GM18502 (cell line): ENCODE measurements at regions not wholly inside any gene's neighbourhood (a gene's known extent, or its start where the extent isn't known, plus 50 kb on each side); places are given as distances from the start of the nearest gene placed in this dataset.
A peak's percentile ranks its signal among the peaks of the same experiment; 100 is the strongest.

Experiments used
- ATAC-seq: cut with Tn5 transposase; IDR thresholded peaks from one replicate; pipeline ENCODE4 v1.9.1; 2021; ENCODE audit warnings: mild to moderate bottlenecking; ENCODE audit not compliant: unreplicated experiment, poor library complexity

DNA sequence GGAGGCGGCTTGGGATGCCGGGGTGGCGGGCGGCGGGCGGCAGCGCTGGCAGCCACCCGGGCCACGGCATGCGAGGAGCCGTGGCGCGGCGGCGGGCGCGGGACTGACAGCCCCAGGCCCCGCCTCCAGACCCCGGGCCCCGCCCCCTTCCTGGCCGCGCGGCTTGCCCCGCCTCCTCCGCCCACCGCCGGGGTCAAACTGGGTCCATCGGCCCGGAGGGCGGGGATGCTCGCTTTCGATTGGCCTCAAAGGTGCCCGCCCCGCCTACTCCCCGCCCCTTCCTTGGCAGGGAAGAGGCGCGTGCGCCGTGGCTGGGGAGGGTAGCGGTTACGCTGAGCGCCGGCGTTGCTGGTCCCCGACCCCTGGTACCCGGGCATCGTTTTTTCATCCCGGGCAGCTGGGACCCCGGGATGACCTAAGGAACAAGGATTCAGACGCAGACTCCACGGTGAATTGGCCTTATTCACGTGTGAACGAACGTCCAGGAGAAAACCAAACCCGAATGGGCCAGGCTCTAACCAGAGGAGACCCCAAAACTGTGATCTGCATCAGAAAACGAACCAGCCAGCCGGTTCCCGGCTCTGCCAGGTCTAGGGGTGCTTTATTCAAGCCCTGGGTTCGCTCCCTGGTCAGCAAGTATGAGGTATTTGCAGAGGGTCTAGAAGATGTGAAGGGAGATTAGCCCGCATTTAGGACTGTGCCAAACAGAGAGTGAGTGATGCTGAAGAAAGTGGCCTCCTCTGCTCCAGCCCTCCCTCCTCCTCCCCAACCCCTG is 117.2 kb upstream of the GUCA2B start:
- peak; percentile 92 for ATAC-seq

DNA sequence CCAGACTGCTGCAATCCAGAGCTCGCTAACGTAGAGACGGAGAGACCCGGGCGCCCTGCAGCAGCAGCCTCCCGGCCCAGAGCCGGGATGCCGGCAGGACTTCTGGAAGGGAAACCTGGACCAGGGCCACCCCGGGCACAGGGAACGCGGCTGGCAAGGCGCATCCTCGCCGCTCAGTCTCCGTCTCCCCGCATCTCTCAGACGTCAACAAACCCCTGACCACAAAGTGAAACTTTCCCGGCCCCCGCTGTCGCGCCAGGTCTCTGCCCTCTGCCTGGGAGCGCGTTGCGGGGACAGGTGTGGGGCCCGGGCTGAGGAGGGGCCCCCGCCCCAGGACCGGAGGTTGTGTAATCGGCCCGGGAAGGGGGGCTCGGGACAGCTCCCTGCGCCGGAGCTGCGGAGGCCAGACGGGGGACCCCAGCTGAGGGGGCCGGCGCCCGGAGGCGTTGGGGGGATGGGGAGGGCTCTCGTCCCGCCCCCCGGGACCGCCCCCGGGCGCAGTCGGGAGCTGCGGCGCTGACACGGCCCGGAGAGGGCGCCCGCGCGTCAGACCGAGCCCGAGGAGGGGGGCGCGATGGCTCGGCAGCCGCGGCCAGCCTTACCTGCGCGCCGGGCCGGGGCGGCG is 116.6 kb upstream of the HIVEP3 start:
- peak; percentile 78 for ATAC-seq

DNA sequence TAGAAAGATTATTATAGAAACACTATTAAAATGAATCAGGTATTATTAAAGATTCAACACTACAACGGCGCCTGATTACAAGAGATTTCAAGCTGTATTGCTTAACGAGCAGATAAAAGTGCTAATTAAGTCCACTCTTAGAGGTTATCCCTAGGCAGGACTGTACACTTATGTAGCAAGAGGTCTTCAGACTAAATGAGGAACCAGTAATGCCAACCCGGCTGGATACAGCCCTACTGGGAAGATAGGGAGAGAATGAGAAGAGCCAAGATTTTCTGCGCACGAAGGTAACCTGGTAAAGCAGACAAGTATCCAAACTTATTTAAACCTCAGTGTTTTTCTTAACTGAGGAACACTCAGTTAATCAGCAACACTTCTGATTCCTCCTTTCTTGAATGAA is 115.7 kb upstream of the HIVEP3 start:
- ATAC-seq: no peak

DNA sequence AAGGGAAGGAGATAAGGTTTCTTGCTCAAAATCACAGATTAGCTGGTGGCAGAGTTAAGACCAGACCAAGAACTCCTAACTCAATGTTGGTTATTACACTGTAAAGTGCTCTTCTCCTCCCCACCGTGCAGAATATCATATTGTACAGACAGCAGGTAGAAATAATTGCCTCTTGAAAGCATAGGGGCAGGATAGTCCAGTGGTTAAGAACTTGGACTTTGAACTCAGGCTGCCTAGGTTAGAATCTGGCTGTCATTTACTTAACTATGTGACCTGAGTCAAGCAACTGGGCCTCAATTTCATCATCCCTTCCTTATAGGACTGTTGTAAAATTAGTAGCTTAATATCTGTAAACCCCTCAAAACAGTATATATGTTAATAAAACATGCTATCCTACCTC is 114.9 kb upstream of the HIVEP3 start:
- no peak for ATAC-seq

DNA sequence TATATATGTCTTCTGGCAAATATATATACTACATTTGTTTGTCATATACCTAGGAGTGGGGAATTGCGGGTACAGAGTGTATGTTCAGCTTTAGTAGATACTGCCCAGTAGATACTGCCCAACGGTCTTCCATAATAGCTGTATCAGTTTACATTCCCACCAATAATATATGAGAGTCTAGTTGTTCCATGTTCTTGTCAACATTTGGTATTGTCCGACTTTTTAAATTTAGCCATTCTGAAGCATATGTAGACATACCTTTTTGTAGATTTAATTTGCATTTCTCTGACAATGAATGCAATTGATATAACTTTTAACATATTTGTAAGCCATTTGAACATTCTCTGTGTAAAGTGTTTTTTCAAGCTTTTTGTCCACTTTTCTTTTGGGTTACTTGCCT is 99.0 kb upstream of the HIVEP3 start:
- no peak for ATAC-seq

DNA sequence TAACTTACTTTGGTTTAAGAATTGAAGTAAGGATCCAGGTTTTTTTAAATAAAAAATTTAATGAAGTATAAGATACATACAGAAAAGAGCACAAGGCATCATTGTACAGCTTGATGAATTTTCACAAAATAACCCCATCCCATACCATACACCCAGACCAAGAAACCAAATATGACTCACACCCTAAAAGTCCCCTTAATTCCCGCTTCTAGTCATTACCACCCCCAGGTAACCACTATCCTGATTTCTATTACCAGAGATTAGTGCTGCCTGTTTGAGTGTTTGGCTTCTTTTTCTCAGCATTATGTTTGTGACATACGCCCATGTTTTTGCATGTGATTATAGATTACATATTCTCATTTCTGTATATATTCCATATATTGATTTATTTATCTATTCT is 98.5 kb upstream of the HIVEP3 start:
- no peak for ATAC-seq

DNA sequence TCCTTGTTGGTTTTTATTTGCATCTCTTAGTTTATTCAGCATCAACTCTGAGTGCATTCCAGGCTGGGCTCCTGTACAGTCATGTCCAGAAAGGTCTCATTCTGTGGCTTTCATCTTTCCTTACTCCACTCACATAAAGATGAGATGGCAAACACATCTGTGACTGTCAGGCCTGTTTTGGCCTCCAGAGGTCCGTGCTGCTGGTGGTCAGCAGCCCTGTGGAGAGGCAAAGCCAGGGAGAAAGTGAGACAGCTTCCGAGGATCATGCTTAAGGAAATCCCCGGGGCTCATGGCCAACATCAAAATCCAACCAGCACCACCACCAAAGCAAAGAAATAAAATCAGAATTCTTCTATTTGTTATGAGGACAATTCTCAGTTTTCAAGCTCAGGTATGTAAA is 96.1 kb upstream of the HIVEP3 start:
- ATAC-seq: no peak

DNA sequence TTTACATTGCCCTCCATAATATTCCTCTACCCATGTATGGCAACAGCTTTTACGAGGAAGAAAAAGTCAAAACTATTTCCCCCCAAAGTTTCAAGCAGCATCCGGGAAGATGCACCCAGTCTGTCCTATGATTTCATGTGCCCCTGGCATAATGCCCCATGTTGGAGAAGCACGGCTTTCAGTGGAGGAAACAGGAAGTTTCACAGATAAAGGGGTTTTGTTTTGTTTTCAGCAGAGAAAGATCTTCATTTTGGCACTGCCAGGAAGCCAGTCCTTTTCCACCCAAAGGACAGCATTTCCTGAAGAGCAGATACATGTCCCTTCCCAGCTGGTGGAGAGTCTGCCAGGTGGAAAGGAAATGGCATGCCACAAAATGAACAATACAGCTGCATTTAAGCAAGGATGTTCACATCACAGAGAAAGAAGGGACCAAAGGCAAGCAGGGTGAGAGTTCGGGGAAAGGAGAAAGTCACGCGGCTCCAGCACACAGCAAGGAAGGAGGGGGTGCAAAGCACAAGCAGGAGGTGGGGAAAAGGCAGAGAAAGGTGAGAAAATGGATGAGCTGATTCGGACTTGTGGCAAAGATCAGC is 95.3 kb upstream of the HIVEP3 start:
- ATAC-seq: no peak

DNA sequence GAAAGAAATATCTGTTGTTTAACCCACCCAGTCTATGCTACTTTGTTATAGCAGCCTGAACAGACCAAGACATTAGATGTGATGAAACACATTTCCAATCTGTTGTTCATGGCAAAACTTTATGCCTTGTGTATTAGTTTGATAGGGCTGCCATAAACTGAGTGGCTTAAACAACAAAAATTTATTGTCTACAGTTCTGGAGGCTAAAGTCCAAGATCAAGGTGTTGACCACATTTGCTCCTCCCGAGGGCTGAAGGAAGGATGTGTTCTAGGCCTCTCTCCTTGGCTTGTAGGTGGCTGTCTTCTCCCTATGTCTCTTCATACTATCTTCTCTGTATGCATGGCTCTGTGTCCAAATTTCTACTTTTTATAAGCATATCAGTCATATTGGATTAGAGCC is 94.1 kb upstream of the HIVEP3 start:
- ATAC-seq: no peak

DNA sequence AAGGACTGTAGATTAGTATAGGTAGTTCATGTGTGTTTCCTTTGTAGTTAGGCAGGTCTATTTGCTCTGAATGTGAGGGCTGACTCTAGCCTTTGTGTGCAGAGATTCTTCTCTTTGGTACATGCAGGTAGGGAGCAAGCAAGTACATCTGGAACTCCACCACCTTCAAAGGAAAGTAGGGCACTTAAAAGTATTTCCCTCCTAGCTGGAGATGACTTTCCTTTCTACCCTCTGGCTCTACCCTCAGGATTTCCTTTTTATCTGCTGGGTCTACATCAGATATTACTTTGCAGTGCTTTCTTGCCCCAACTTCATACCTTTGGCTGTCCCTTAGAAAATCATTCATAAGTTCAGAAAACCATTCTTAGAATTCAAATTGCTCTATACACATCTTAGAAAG is 91.7 kb upstream of the HIVEP3 start:
- no peak for ATAC-seq

DNA sequence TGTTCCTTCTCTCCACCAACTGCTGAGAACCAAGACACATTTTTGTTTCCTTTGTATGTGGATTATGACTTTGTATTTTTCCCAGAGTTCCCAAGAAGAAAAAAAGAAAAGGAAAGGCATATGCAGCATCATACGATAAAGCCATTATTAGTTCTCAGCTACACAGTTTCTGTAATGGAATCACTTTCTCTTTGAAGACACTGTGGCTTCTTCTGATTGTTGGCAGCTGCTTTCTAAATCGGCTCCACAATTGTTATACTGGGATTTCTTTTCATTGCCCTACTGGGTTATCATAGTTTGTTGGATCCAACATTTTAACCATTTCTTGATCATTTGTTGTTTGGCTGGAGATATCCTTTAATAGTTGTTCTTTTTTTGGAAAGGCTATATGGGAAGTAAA is 89.5 kb upstream of the HIVEP3 start:
- no peak for ATAC-seq

DNA sequence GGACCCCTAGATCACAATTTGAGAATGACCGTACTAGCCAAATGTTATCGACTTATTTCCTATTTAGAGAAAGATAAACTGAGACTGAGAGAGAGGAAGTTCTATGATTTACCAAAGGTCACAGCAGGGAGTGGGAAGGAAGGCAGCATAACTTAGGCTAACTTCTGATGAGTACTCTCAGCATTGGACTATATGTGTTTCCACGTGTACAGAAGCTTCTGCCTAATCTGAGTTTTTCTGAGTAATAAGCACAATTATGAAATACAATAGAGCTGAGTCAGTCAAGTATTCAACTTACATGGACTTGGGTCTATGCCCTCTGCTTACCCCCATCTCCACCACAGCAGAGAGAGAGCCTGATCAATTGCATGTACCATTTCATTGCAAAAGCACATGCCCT is 88.1 kb upstream of the HIVEP3 start:
- ATAC-seq: no peak

DNA sequence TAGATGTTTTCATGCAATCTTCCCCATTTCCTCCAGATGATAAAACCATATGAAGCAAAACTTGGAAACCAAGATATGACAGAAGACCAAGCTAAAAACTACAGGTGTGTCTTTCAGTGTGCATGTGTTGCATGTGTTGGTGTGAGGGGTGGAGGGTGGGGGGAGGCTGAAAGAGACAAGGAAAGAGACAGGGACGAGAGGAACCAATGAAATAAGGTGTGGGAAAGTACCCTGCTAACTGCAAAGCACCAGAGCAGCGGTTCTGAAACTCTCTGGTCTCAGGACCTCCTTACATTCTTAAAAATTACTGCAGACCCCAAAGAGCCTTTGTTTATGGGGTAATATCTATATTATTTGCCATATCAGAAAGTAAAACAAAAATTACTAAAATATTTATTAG is 87.4 kb upstream of the HIVEP3 start:
- ATAC-seq: no peak

DNA sequence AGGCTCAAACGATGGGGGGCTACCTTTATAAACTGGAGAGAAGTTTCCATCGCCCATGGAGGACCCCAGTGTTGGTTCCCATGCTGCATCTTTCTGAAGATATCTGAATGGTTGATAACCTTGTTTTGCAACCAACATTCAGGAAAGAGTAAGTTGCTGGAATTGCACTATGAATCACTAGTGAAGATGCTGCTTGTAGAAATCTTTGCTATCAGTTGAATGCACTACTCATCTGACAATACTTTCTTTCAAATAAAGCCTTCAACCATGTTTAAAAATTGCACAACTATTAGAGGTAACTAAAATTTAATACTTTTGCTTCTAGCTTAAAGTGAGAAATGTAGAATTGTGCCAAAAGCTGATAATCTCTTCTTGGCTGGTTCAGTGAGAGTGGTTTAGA is 86.8 kb upstream of the HIVEP3 start:
- no peak for ATAC-seq

DNA sequence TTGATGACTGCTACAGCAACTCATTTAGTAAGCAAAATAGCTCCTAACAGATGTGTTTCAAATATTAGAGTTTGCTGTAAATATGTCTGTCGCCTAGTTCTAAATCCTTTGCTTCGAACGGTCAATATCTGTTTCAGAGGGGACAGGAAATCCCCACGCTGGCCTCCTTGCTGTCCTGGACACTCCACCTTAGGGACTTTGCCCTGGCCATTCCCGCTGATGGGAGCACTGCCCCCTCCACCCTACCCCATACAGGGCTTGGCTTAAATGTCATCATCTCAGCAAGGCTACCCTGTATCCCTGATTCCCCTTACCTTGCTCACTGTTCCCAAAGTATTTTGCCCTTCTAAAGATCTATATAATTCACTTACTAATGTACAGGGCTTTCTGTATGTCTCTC is 86.1 kb upstream of the HIVEP3 start:
- no peak for ATAC-seq

DNA sequence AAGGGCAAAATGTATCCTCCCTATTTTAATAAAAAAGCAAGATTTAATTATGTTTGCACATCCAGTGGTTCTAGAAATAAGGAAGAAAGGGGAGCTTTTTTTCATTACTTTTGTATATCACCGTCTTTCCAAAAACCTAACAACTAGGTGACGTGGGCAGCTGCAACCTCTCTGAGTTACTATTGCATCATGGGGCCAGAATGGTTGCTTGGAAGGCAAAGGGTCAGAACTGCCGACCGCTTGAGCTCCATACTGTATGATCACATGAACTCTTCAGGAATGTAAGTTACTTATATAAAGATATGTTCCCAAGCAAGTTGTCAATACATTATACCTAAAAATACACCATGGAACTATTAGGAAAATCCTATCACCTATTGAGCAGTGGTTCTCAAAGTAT is 85.6 kb upstream of the HIVEP3 start:
- ATAC-seq: no peak

DNA sequence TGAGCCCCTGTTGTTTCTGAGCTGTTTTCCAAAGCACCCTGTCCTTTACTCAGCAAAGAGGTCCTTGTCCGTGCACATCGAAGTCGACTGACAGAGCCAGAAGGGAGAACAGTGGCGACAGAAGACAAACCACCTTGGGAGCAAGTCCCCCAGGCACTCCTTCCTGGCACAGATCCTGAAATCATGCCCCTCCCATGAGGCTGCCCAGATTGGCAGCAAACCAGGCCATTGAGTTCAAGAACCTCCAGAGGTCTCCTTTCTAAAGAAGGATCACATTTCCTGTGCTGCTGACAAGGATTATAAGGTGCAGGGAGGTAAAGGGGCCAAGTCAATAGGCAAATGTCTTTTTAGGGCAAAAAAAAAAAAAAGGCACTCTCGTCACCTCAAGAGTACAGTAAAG is 84.7 kb upstream of the HIVEP3 start:
- no peak for ATAC-seq

DNA sequence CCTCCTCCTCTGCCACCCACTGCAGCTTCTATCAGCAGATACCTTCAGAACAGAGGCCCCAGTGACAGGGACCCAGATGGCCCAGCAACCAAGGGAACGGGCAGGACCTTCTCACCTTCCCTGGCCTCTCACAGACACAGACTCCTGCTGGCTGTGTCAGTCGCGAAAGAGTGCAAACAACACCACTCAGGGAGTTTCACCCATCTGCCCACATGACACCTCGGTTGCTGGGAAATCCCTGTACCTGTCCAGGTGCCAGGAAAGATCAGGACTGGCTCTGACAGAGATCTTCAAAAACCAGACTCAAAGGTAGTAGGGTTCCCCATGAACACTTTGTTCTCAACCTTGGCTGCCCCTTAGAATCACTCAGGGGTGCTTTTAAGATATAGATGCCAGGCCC is 83.5 kb upstream of the HIVEP3 start:
- no peak for ATAC-seq

DNA sequence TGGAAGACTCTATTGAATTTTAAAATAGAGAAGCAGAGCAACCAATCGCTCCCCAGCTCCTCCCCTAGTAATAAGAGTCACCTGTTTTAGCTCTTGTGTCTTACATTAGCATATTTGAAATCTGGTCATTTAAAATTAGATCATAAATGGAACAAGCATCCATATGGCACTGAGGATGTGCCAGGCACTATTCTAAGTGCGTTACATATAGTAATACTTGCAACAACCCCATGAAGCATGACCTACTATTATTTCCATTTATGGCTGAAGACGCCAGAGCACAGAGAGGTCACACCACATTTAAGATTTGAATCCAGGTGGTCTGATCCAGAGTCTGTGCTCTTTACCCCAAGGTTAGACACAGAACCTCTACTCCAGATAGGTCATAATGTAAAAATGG is 82.0 kb upstream of the HIVEP3 start:
- no peak for ATAC-seq

DNA sequence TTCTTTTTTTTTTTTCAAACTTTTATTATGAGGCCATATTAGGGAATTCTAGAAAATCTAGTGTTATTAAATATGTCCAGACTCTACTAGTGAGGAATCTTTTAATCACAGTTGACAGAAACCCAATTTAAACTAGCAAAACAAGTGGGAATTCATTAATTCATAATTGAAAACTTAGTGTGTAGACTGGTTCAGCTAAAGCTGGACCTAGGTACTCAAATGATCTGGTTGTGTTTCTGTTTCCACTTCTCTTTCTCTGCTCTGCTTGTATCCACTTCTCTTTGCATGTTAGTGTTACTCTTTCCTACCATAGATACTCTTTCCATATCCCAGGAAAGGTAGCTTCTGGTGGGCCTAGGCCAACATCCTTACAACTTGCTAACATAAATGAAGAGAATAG is 81.2 kb upstream of the HIVEP3 start:
- no peak for ATAC-seq

DNA sequence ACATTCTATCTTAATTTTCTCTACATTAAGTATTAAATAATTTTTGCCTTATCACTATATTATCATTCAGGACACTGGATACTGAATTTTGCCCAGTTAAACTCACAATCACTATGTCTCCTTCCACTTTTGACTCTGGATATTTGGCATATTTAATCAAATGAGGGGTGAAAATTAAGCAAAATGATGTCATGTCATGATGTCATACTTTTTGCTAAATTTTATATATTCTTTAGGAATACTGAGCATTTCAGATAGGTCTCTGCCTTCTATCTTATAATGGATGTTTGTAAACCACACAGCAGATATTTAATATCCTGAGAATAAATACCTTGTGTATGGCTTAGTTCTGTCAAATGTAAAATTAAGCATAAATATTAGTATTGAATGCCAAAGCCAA is 79.5 kb upstream of the HIVEP3 start:
- no peak for ATAC-seq

DNA sequence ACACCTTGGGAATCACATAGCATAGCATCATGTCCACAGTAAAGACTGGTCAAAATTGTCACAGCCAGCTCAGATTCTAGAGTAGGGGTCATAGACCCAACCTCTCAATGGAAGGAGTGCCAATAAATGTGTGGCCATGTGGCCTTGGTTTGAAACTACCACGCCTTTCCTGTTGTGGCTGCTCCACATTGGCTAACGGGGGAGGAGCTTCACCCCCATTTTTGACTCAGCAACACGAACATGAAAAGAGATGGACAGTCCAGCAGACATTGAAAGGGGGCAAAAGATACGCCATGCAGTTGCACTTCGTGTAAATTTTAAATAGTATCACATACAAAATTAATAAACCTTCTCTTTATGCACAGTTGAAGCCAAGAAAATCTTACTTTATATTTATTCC is 78.4 kb upstream of the HIVEP3 start:
- ATAC-seq: no peak
